HepG2 (cell line): ENCODE measurements at regions not wholly inside any gene's neighbourhood (a gene's known extent, or its start where the extent isn't known, plus 50 kb on each side); places are given as distances from the start of the nearest gene placed in this dataset.

Experiments
- ATAC-seq: fragments of 200-7000 bp; cut with Tn5 transposase; 3 replicates; pipeline ENCODE4 v1.9.1; 2020; ENCODE audit warnings: mild to moderate bottlenecking, moderate library complexity
- BruUV-seq: library from RNA; stranded (reverse); fragments of 400-500 nt; replicated peaks from 2 replicates; lab custom pipeline; 2021; lab: Mats Ljungman, UMichigan
- CTCF ChIA-PET: fragments of 300-600 bp; formaldehyde crosslinking; extraction: SDS; loops from one replicate; lab custom pipeline; 2021; ENCODE audit warnings: low total read pairs, inconsistent platforms, low intra/inter-chr PET ratio; lab: Yijun Ruan, JAX
- POLR2A ChIA-PET: fragments of 350-600 bp; sonication (Branson Sonifier 250); formaldehyde crosslinking; loops from one replicate; lab custom pipeline; 2020; ENCODE audit warnings: antibody characterized with exemption, inconsistent platforms; lab: Yijun Ruan, JAX
- DNase-seq: peaks from one replicate; pipeline ENCODE4 v3.0.0-alpha.2; 2015; ENCODE audit warnings: low spot score
- FAIRE-seq: peaks from 3 replicates; lab custom pipeline; 2011; peaks lifted over from hg19 to GRCh38; lab: Jason Lieb, UNC
- H2AFZ ChIP-seq: one replicate; pipeline ENCODE4 v1.6.1; 2011; ENCODE audit warnings: low read length, inconsistent platforms
- H3K27ac ChIP-seq: fragments of 300-600 bp; 3 replicates; pipeline ENCODE4 v1.8.0; 2011; ENCODE audit warnings: mixed run types, mild to moderate bottlenecking, mixed read lengths, low read length, inconsistent platforms; ENCODE audit not compliant: insufficient read depth; ENCODE audit errors: extremely low read length
- H3K27me3 ChIP-seq, 2 experiments: fragments of 200-600 bp in 1 of 2; 2 replicates in 1 of 2; 3 replicates in 1 of 2; pipeline versions ENCODE4 v1.6.0 to v1.8.0; 2011; ENCODE audit warnings: low read length in 2 of 2, mild to moderate bottlenecking in 2 of 2, moderate library complexity in 2 of 2, inconsistent platforms in 1 of 2; ENCODE audit not compliant: insufficient read depth in 2 of 2, control insufficient read depth in 1 of 2
- H3K36me3 ChIP-seq, 2 experiments: fragments of 200-600 bp in 1 of 2; replicated peaks in 1 of 2; 2 replicates in 1 of 2; 3 replicates in 1 of 2; pipeline versions ENCODE4 v1.5.1 to v1.8.0; 2011; ENCODE audit warnings: low read length in 2 of 2, inconsistent platforms in 1 of 2; ENCODE audit not compliant: insufficient read depth in 2 of 2, control insufficient read depth in 1 of 2
- H3K4me1 ChIP-seq: 2 replicates; pipeline ENCODE4 v1.5.1; 2012; ENCODE audit warnings: low read length, inconsistent platforms; ENCODE audit not compliant: insufficient read depth
- H3K4me2 ChIP-seq: 2 replicates; pipeline ENCODE4 v1.6.0; 2011; ENCODE audit warnings: low read depth, low read length, inconsistent platforms
- H3K4me3 ChIP-seq, 3 experiments: fragments of 200-600 bp in 1 of 3; sonication (generic), shearing (Covaris generic) in 1 of 3; replicated peaks in 1 of 3; 2 replicates each; pipeline ENCODE4 v1.5.1; 2011 to 2016; ENCODE audit warnings: low read length in 3 of 3, inconsistent platforms in 2 of 3, low read depth in 2 of 3, mild to moderate bottlenecking in 2 of 3, control low read depth in 1 of 3, mixed read lengths in 1 of 3; ENCODE audit not compliant: insufficient read depth in 1 of 3
- H3K79me2 ChIP-seq: one replicate; pipeline ENCODE4 v1.6.1; 2011; ENCODE audit warnings: low read length, inconsistent platforms; ENCODE audit not compliant: insufficient read depth
- H3K9ac ChIP-seq: 2 replicates; pipeline ENCODE4 v1.6.0; 2011; ENCODE audit warnings: mild to moderate bottlenecking, low read depth, low read length, inconsistent platforms; ENCODE audit not compliant: insufficient read depth
- H3K9me3 ChIP-seq: 2 replicates; pipeline ENCODE4 v1.5.1; 2012; ENCODE audit warnings: mild to moderate bottlenecking, low read length
- H4K20me1 ChIP-seq: 2 replicates; pipeline ENCODE4 v1.6.0; 2011; ENCODE audit warnings: inconsistent platforms, mild to moderate bottlenecking, low read length, moderate library complexity; ENCODE audit not compliant: insufficient read depth
- HMGXB4 ChIP-seq, 2 experiments: sonication (generic) in 1 of 2; formaldehyde crosslinking in 1 of 2; IDR thresholded peaks; 2 replicates each; pipeline versions ENCODE4 v1.4.0 to v1.6.1; 2018 to 2020; ENCODE audit warnings: missing genetic modification reagents in 2 of 2, borderline replicate concordance in 1 of 2, low read depth in 1 of 2, mild to moderate bottlenecking in 1 of 2, missing biosample characterization in 1 of 2
- MBD4 ChIP-seq: IDR thresholded peaks from 2 replicates; pipeline ENCODE4 v1.6.1; 2012; ENCODE audit warnings: low read length, inconsistent platforms, borderline replicate concordance
- ZKSCAN1 ChIP-seq: fragments of 150-350 bp; IDR thresholded peaks from 2 replicates; pipeline ENCODE4 v1.6.1; 2014; ENCODE audit warnings: low read length
- WGBS: methylation state at CpG from one replicate; pipeline ENCODE4 v1.1.6; 2017; ENCODE audit warnings: low lambda C conversion rate; 5-methylcytosine and 5-hydroxymethylcytosine counted together
- in situ Hi-C: cut with HindIII; loops from 2 replicates; pipeline ENCODE4 v1.10.0; 2017; ENCODE audit warnings: low pct_unique_long_range_greater_than_20kb; ENCODE audit not compliant: extremely low pct_ligation_motif_present
- intact Hi-C: fragments of 100-400 bp; cut with micrococcal nuclease; formaldehyde crosslinking; loops from one replicate; pipeline ENCODE4 v1.10.0; 2022; ENCODE audit not compliant: unreplicated experiment
- TF ChIP-seq, protein P1 (sequence below): sonication (generic); formaldehyde crosslinking; IDR thresholded peaks from 2 replicates; pipeline ENCODE4 v1.8.1; 2023; ENCODE audit warnings: mild to moderate bottlenecking, missing genetic modification reagents, borderline replicate concordance

- TF ChIP-seq MBD4: no peak
Measured at GRCh38 chr3:59606638-59607266, 556.9 kb upstream of the CFAP20DC start (continued).

- no peaks in the 10 kb centered on the region for H3K4me1 ChIP-seq
- H3K9me3 ChIP-seq: no peaks in the 10 kb centered on the region
- WGBS: 11% methylated on average over 5 of the region's 5 CpGs
- no TSS peak for BruUV-seq
- TF ChIP-seq HMGXB4 (CRISPR knock-in tag; IDR thresholded peaks at IDR 0.05; ENCODE audit: borderline replicate concordance in 1 of 2, low read depth in 1 of 2): no peak
- TF ChIP-seq, protein P1, sequence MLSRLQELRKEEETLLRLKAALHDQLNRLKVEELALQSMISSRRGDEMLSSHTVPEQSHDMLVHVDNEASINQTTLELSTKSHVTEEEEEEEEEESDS: no peak
- no peak for TF ChIP-seq ZKSCAN1
- H4K20me1 ChIP-seq: no peaks in the 10 kb centered on the region
- H3K36me3 ChIP-seq: no peaks in the 10 kb centered on the region
- ATAC-seq (no peak), FAIRE-seq (no peak), DNase-seq (no peak)
- in situ Hi-C loops: no loop called here
- ChIA-PET CTCF (no interaction called here), POLR2A (no interaction called here)
- no peaks in the 10 kb centered on the region for H3K79me2 ChIP-seq
- no peak overlapping the region for H2AFZ ChIP-seq
- intact Hi-C loops: no loop called here
- H3K4me3 ChIP-seq: no peak overlapping the region
- H3K4me2 ChIP-seq: no peak overlapping the region
- no peak overlapping the region for H3K9ac ChIP-seq
- no peaks in the 10 kb centered on the region for H3K27me3 ChIP-seq
- H3K27ac ChIP-seq: no peak overlapping the region
Measured at GRCh38 chr3:59605944-59606534, 556.2 kb upstream of the CFAP20DC start.
